ENCODE measurements at regions not wholly inside any gene's neighbourhood (a gene's known extent, or its start where the extent isn't known, plus 50 kb on each side); places are given as distances from the start of the nearest gene placed in this dataset.

DNA sequence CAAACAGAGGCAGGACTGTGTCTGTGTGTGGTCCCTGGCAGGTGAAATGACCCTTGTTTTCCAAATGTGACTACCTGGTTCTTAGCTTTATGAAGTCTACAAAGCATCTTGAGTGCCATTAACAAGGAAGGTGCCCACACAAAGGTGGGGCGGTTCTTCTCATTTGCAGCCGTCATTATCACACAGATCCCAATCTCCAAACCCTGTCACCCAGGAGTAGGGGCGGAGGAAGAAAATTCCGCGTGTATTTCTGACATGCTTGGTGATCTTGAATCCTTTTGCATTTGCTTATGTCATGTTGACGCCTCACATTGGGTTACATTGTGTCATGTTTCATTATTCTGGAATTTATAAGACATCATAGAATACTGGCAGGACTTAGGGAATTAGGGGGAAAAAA, 277.3 kb downstream of the VRK1 start:
- TF ChIP-seq REST (IDR thresholded peaks at IDR 0.05; ENCODE audit: low read depth) (no peak), CREB1 (IDR thresholded peaks at IDR 0.05; ENCODE audit: low read depth) (no peak), TEAD4 (IDR thresholded peaks at IDR 0.05) (no peak), ZBTB7A (IDR thresholded peaks at IDR 0.05; ENCODE audit: low read depth) (no peak), CEBPB (IDR thresholded peaks at IDR 0.05) (no peak), TCF12 (IDR thresholded peaks at IDR 0.05; ENCODE audit: low read depth) (no peak), EGR1 (IDR thresholded peaks at IDR 0.05) (no peak), FOXM1 (IDR thresholded peaks at IDR 0.05; ENCODE audit: borderline replicate concordance, low read depth) (no peak), USF1 (IDR thresholded peaks at IDR 0.05) (no peak)
- TF ChIP-seq, protein P1, sequence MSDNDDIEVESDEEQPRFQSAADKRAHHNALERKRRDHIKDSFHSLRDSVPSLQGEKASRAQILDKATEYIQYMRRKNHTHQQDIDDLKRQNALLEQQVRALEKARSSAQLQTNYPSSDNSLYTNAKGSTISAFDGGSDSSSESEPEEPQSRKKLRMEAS (IDR thresholded peaks at IDR 0.05), result no peak

- TF ChIP-seq CREB1 (IDR thresholded peaks at IDR 0.05; ENCODE audit: low read depth) (no peak), CEBPB (IDR thresholded peaks at IDR 0.05) (no peak), FOXM1 (IDR thresholded peaks at IDR 0.05; ENCODE audit: borderline replicate concordance, low read depth) (no peak), RAD21 (IDR thresholded peaks at IDR 0.05; ENCODE audit: low read depth) (no peak), NFIC (IDR thresholded peaks at IDR 0.05) (no peak)
Observed at GRCh38 chr14:97074856-97075255, 277.7 kb downstream of the VRK1 start.

DNA sequence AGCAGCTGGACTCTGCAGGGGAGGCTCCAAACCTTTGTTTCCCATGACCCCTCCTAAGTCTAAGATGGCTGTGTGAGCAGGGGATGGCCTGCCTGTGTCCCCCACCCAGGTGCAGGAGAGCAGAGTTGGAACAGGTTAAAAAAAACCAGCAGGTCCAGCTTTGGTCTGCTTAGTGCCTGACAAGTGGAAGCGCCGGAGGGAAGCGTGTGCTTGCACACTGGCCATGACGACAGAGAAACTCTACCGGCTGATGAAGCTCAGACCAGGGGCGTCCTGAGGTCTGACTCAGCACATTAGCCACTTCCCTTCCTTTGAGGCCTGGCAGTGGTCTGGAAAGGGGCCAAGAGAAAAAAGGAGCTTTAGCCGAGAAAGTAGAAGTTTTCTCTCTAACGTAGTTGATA, 280.1 kb downstream of the VRK1 start:
- TF ChIP-seq ZBTB7A (IDR thresholded peaks at IDR 0.05; ENCODE audit: low read depth) (no peak), TEAD4 (IDR thresholded peaks at IDR 0.05) (no peak), FOXM1 (IDR thresholded peaks at IDR 0.05; ENCODE audit: borderline replicate concordance, low read depth) (no peak), EP300 (IDR thresholded peaks at IDR 0.05; ENCODE audit: borderline replicate concordance) (no peak), RAD21 (IDR thresholded peaks at IDR 0.05; ENCODE audit: low read depth) (no peak), CEBPB (IDR thresholded peaks at IDR 0.05) (no peak), REST (IDR thresholded peaks at IDR 0.05; ENCODE audit: low read depth) (no peak), NFIC (IDR thresholded peaks at IDR 0.05) (no peak), CREB1 (IDR thresholded peaks at IDR 0.05; ENCODE audit: low read depth) (no peak), TCF12 (IDR thresholded peaks at IDR 0.05; ENCODE audit: low read depth) (no peak), YY1 (IDR thresholded peaks at IDR 0.05; ENCODE audit: low read depth) (no peak), USF1 (IDR thresholded peaks at IDR 0.05) (no peak), EGR1 (IDR thresholded peaks at IDR 0.05) (no peak)

GRCh38 chr14:97077687-97078086, 280.5 kb downstream of the VRK1 start:
- TF ChIP-seq REST (IDR thresholded peaks at IDR 0.05; ENCODE audit: low read depth) (no peak), EP300 (IDR thresholded peaks at IDR 0.05; ENCODE audit: borderline replicate concordance) (no peak), YY1 (IDR thresholded peaks at IDR 0.05; ENCODE audit: low read depth) (no peak), CEBPB (IDR thresholded peaks at IDR 0.05) (no peak), USF1 (IDR thresholded peaks at IDR 0.05) (no peak), TAF1 (IDR thresholded peaks at IDR 0.05; ENCODE audit: low read depth) (no peak), EGR1 (IDR thresholded peaks at IDR 0.05) (no peak), RAD21 (IDR thresholded peaks at IDR 0.05; ENCODE audit: low read depth) (no peak), NFIC (IDR thresholded peaks at IDR 0.05) (no peak), ZBTB7A (IDR thresholded peaks at IDR 0.05; ENCODE audit: low read depth) (no peak), TEAD4 (IDR thresholded peaks at IDR 0.05) (no peak), TCF12 (IDR thresholded peaks at IDR 0.05; ENCODE audit: low read depth) (no peak), CREB1 (IDR thresholded peaks at IDR 0.05; ENCODE audit: low read depth) (no peak)
- TF ChIP-seq, protein P1 (IDR thresholded peaks at IDR 0.05), result no peak
